Hindlimb muscle (tissue), 1 donor: ENCODE measurements at regions not wholly inside any gene's neighbourhood (a gene's known extent, or its start where the extent isn't known, plus 50 kb on each side); places are given as distances from the start of the nearest gene placed in this dataset.
"Not testable (repeated sequence)": the region's sequence is repeated elsewhere in the genome, so short reads cannot be mapped to it uniquely, and the experiment has no call there.

ENCODE experiments used
- DNase-seq: peaks from one replicate; pipeline ENCODE4 v3.0.0-alpha.2; 2013

DNA sequence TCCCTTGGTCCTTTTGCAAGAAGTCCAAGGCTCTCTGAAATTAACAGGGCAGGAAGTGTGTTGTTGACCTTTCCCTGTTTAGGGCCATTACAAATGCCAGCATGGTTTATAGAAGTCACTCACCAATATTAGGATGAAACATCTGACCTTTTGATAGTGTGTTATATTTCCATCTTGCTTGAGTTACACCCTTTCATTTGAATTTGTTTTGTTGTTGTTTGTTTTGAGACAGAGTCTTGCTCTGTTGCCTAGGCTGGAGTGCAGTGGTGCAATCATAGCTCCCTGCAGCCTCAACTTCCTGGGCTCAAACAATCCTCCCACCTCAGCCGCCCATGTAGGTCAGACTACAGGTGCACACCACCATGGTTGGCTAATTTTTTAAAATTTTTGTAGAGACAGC lies 241.1 kb upstream of the USP9Y start:
- DNase-seq = no peak

DNA sequence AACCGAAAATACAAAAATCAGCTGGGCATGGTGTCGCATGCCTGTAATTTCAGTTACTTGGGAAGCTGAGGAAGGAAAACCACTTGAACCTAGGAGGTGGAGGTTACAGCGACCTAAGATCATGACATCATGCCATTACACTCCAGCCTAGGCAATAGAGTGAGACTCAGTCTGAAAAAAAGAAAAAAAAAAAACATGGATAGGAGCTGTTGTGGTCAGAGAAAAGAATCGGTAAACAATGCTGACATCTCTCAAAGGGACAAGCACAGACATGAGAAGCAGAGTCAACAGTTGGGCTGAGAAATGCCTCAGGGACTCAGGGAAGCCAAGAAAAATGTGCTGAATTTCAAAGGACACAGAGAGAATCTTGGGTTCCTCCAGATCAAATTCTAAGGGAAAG lies 236.9 kb upstream of the USP9Y start:
- DNase-seq = no peak

DNA sequence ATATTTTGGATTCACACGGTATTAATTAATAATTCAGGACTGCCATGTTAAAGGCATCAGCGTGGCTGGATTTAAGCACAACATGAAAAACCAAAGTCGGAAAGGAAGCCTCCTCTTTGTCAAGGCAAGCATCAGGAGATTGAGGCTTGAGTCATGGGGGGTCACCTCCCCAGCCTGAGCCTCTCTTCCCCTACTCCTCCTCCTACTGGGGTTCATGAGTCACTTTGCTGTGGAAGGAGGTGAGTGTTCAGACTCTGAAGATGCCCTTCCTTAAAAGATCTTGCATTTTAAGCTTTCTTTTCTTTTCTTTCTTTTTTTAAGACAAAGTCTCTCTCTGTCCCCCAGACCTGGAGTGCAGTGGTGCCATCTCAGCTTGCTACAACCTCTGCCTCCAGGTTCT lies 235.3 kb upstream of the USP9Y start:
- no peak for DNase-seq

DNA sequence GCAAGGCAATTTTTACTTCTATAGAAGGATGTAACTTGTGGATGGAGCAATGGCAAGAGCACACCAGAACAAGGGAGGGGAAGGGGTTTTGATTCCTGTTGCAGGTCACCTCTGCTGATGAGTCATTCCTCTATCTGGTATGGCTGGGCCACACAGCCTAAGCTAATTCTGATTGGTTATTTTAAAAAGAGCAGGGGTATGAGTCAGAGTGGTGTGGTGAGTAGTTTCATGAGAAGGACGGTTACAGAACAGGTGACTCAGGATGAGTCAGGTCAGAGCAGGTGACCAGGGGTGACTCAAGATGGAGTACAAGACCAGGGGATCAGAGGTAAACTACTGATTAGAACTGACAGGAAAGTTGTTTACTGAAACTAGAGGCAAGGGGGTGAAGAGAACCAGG lies 231.9 kb upstream of the USP9Y start:
- DNase-seq = no peak

DNA sequence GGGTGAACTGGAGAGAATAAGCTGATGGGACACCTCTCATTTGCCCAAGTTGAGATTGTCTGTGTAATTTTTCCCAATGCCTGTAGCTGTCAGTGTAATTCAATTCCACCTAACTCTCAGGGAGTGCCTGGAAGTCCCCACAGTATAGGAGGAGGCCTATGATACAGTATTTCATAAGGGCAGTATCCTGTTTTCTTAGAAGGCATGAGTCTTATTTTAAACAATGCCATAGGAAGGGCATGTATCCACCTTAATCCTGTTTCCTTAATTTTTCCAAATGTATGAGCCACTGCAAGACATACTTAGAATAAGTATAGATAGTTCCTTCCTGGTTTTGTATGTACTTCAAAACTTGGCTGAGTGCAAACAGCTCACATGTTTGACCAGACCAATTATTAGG lies 226.6 kb upstream of the USP9Y start:
- DNase-seq = no peak

DNA sequence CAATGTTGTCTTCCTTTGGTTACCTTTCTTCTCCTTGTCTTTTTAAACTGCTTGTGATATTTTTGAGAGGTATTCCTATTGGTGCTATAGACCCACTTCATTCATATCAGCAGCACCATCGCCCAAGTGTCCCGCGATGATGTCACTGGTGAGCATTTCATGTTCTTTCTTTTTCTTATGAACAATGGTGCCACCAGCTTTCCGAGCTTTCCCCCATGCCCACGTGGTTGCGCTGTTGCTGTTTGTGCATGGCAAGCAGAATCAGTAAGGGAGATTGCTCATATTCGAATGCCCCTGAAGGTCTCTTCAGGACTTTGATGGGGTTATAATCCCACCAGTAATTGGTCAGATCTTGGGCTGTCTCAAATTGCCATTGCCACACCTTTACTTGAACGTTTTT lies 221.6 kb upstream of the USP9Y start:
- no peak for DNase-seq

DNA sequence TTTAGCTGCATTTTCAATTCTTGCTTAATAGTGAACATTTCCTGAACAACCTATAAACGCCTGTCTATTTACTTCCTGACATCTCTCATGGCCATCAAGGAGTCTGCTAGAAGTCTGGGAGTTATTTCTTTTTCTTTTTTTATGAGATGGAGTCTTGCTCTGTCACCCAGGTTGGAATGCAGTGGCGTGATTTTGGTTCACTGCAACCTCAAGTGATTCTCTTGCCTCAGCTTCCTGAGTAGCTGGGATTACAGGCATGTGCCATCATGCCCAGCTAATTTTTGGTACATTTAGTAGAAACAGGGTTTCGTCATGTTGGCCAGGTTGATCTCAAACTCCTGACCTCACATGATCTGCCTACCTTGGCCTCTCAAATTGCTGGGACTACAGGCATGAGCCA lies 217.6 kb upstream of the USP9Y start:
- no peak for DNase-seq

DNA sequence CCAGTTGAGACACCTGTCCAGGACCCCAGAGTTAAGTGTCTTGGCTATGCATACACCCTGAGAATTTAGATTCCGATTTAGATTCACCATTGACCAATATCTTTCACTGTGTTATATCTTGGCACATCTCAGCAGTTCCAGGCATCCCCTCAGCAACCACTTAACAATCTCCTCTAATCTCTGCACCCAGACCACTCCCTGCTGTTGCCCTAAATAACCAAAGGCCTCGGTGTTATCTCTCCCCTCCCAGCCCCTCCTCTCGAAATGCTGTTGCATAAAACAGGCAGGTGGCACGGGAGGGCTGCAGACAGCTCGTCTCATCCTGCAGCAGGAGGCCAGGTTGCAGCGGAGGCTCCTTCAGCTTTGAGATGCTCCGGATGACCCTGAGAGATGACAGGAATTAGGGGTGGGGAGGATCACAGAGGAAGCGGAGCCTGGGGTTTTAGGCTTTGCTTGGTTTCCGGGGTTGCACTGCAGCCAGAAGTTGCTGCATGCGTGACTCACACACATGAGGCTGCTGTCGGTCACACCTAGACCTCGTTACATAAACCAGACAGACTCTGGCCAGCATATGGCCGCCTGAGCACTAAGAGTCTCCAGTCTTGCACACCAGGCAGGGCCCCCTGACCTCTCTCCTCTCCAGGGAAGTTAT lies 210.3 kb upstream of the USP9Y start:
- no peak for DNase-seq

DNA sequence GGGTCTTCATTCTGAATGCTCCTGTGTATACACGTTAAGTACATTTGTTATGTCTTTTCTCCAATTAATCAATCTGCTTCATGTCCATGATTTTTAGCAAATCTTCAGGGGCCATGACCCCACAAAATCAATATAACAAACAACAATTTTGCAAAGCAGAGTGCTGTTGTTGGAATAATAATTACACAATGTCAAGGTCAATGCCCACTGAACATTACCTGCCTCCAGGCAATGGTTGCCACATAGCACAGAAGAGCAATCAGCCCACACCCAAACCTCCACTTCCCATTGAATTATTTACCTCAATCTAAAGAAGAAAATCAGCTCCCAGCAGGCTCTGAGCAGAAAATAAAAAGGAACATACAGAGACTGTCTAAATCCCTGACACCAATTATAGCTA lies 208.8 kb upstream of the USP9Y start:
- DNase-seq = no peak

DNA sequence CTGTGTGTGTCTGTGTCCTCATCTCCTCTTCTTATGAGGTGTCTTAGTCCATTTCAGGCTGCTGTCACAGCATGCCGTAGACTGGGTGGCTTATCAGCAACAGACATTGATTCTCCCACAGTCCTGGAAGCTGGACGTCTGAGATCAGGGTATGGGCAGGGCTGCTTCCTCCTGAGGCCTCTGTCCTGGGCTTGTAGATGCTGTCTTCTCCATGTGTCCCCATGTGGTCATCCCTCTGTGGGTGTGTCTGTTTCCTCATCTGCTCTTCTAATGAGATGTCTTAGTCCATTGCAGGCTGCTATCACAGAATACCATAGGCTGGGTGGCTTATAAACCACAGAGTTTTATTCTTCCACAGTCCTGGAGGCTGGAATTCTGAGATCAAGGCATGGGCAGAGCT lies 205.0 kb upstream of the USP9Y start:
- DNase-seq = no peak

DNA sequence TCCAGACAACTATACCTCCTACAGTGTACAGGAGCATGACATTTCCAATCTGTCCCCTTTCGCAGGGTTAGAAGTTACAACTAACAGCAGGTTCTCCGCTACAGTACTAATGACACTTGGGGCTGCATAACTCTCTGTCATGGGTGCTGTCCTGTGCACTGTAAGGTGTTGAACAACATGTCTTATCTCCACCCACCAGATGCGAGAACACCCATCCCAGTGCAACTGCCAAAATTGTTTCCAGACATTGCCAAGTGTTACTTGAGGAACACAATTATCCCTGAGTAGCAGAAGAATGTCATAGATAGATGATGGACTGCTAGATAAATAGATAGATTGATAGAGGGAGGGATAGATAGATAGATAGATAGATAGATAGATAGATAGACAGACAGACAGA lies 200.9 kb upstream of the USP9Y start:
- no peak for DNase-seq

DNA sequence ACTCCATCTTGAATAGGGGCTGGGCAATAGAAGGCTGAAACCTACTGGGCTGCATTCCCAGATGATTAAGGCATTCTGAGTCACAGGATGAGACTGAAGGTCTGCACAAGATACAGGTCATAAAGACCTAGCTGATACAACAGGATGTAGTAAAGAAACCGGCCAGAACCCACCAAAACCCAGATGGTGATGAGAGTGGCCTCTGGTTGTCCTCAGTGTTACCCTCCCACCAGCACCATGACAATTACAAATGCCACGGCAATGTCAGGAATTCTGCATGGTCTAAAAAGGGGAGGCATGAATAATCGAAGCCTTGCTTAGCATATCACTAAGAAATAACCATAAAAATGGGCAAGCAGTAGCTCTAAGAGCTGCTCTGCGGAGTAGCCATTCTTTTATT lies 197.0 kb upstream of the USP9Y start:
- not testable (repeated sequence) for DNase-seq

DNA sequence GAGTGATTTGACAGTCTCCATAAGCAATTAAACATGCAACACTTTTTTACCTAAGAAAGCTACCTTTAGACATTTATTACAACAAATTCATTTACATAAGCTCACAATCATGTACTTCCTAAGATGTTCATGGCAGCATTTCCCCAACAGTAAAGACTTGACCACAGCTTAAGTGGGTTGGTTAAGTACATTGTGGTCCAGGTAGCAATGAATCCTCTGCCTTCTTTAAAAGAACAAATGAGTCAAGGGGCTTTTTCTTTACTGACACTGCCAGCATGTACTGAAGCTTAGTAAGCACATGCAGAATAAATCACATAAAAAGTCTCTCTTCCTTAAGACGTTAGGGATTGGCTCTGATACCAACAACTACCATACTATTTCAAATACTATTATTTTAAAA lies 183.7 kb upstream of the USP9Y start:
- DNase-seq = no peak

DNA sequence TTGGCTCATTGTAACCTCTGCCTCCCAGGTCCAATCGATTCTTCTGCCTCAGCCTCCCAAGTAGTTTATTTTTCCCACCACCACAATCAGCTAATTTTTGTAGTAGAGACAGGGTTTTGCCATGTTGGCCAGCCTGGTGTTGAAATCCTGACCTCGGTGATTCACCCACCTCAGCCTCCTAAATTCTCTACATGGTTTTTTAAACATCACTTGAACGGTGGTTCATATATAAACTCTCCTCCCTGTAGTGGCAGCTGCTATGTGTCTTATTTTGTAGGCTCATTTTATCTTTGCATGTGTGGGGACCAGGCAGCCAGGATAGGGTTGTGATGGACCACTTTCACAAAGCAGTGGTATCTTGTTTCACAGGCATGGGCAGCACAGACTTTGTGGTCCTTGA lies 175.8 kb upstream of the USP9Y start:
- DNase-seq = no peak

DNA sequence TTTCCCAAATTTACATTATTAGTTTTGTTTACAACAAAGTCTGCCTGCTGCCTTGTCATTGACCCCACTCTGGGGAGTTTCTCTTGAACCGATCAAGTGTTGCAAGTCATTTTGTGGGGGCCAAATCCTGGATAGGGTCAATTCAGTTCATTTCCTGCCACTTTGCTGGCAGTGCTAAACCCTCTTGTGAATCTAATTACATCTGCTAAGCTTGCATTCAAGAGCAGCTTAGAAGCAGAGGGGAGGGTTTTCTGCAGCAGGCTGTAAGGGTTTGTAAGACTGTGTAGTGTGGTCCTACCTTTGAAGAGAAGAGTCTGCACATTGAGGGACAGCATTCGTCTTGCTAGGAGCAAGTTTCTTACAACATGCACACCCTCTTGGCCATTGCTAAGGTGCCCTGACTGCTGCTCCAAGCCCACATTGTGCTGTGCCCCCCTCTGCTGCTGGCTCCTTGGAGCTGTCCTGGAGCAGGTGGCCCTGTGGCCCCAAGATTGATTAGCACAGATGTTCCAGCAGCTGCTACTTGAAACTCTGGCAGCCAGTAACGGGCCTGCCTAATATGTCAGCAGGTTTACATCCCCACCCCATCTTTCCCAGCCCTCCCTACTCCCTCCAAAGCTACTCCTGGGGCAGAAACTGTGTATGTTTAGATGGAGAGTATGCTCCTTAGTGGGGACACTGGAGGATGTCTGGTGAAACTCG lies 174.5 kb upstream of the USP9Y start:
- DNase-seq = no peak

DNA sequence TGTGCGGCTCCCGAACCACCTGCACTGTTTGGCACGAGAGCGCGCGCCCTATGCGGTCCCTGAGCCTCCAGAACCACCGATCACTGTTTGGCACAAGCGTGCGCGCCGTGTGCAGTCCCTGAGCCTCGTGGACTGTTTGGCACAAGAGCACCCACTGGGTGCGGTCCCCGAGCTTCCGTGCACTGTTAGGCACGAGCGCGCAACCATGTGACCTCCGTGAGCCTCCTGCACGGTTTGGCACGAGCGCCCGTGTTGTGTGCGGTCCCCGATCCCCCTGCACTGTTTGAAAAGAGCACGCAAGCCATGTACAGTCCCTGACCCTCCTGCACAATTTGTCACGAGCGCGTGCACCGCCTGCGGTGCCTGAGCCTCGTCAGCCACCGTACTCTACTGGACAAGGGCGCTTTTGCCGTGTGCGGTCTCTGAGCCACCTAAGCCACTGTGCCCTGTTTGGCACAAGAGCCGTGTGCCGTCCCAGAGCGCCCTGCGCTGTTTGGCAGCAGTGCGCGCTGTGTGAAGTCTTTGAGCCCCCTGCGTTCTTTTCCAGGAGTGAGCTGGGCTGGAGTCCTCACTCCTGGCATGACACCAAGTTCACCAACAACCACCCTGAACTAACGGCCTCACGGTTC lies 163.7 kb upstream of the USP9Y start:
- DNase-seq = peak; percentile 23

DNA sequence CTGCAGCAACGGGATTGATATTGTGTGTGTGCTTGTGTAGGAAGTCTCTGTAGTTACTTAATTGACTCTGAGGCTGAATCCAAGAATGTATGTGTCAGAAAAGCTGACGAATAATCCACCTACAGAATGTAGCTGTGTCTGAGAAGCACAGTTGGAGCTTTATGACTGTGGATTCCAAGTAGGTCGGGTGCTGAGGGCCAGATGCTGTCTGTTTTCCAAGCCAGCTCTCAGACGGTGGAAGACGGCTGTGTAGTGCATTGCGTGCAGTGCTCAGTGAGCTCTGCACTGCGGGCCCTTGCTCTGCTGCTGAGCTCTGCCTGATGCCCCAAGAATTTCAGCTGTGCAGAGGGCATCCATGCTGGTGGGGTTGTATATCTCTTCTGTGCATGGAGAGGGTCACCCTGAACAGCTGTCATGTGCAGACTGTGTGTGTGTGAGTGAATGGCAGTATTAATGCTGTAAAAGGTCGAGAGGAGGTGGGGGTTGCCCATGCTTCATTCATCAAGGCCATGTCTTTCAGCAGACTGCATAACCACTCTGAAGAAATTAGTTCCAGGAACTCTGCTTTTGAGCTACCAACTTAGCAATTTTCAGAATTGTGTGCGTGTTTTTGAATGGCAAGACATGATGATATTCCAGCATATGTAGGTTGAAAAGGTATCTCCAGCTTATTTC lies 154.1 kb upstream of the USP9Y start:
- DNase-seq = no peak

DNA sequence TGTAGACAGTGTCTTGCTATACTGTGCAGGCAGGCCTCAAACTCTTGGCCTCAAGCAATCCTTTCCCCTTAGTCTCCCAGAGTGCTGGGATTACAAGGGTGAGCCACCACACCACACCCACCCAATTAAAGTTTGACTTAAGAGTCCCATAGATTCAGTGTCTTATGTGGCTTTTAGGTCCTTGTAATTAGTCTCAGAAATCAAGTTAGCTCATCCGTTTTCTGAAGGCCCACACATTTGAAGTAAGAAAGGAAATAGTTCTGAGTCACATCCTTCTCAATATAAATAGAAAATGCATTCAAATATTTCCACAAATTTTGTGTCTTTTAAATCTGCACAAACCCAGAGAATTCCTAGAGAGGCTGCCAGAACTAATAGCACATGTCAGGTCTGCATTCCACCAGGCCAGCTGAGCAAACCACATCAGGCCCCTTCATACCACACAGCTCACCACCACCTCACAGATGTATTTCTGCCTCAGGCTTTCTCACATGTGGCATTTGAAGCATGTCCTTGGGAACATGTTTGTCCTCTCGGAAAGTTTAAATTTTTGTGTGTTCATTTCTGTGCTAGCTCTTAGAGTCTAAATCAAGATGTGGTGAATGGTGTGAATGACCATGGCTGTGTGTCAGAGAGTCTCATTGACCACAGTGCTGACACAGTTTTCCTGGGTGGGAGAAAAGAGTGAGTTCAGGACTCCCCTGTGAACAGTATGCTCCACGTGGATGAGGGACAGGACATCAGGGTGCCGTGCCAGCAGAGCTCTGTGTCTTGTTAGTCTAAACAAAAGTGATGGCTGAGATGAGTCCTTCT lies 148.4 kb upstream of the USP9Y start:
- DNase-seq = no peak

DNA sequence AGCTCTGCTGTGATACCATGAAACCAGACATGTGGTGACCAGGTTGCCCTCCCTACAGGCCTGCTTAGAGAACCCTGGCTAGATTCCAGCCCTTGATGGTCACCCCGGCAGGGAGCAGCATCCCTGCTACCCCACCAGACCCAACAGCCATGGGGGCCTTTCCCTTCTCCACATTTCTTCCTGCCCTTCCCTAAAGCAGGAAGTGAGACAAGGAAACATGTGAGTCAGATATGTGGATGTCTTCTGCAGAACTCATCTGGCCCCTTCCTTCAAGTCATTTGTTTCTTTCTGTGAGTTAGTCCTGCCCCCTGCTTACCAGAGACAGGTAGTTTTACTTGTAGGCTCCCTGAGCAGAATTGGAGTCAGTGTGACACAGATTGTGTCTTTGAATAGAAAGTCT lies 147.1 kb upstream of the USP9Y start:
- DNase-seq = no peak

DNA sequence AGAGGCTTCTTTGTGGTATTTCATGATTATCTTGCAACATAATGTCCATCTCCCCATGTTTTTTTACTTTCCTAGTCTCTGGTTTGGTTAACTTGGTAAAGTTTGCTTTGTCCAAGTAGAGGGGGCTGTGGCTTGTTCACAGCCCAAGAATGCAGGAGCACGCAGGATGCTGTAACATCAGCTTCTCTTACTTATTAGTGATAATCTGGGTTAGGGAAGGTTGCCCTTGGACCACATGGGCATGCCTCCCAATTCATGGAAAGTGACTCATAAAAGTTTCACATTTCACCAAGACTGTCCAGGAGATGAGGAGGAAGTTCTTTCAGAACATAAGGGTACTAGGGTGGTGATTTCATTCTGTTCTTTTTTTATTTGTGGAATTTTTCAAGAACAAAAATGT lies 146.0 kb upstream of the USP9Y start:
- DNase-seq = no peak

DNA sequence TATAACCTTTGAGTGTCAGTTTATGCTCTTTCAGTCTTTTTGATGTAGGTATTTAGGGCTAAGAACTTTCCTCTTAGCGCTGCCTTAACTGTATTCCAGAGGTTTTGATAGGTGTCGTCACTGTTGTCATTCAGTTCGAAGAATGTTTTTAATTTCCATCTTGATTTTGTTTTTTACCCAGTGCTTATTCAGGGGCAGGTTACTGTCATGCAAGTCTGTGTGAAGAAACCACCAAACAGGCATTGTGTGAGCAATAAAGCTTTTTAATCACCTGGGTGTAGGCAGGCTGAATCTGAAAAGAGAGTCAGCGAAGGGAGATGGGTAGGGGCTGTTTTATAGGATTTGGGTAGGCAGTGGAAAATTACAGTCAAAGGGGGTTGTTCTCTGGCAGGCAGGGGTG lies 142.0 kb upstream of the USP9Y start:
- DNase-seq = no peak

DNA sequence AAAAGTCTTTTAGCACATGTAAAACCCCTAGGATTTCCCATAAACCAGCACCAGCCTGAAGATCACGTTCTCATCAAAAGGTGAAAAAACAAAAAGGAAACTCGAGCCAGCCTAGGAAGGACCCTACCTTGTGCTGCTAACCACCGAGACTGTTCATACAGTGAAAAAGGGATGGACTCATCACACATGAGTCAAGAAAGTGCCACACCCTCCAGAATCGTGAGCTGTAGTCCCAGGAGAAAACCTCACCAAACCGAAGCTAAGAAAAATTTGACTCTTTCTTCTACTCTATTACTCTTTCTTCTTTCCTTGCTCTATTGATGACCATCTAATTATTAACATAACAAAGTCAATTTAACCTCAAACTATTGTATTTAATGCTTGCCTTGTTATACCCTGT lies 124.8 kb upstream of the USP9Y start:
- DNase-seq = no peak
